Caco-2 (cell line): ENCODE measurements at regions not wholly inside any gene's neighbourhood (a gene's known extent, or its start where the extent isn't known, plus 50 kb on each side); places are given as distances from the start of the nearest gene placed in this dataset.
A peak's percentile ranks its signal among the peaks of the same experiment; 100 is the strongest.

Experiments used
- BruUV-seq: library from RNA; stranded (reverse); fragments of 400-500 nt; replicated peaks from 2 replicates; lab custom pipeline; 2021; lab: Mats Ljungman, UMichigan
- CTCF ChIA-PET: fragments of 300-600 bp; sonication (Branson Sonifier 250); formaldehyde crosslinking; loops from one replicate; lab custom pipeline; 2022; ENCODE audit warnings: antibody characterized with exemption; lab: Charles Lee
- POLR2A ChIA-PET: fragments of 300-600 bp; sonication (Branson Sonifier 250); formaldehyde crosslinking; loops from one replicate; lab custom pipeline; 2022; ENCODE audit warnings: antibody characterized with exemption; lab: Charles Lee
- DNase-seq, 2 experiments: peaks; one replicate each; pipeline versions ENCODE4 v3.0.0 to v3.0.0-alpha.2; 2020 to 2022
- H3K27me3 ChIP-seq: replicated peaks from 2 replicates; pipeline ENCODE4 v1.6.0; 2011; ENCODE audit warnings: low read length; ENCODE audit not compliant: control insufficient read depth, insufficient read depth
- H3K36me3 ChIP-seq: 2 replicates; pipeline ENCODE4 v1.5.1; 2011; ENCODE audit warnings: low read length; ENCODE audit not compliant: control insufficient read depth, insufficient read depth
- H3K4me1 ChIP-seq: fragments of 250-450 bp; sonication (Bioruptor Pico); 2 replicates; pipeline ENCODE4 v1.5.1; 2020; ENCODE audit warnings: mild to moderate bottlenecking
- H3K4me3 ChIP-seq: 2 replicates; pipeline ENCODE4 v1.5.1; 2011; ENCODE audit warnings: low read depth, mild to moderate bottlenecking, control low read depth, low read length
- H3K9me3 ChIP-seq: fragments of 250-450 bp; sonication (Bioruptor Pico); 2 replicates; pipeline ENCODE4 v1.5.1; 2020; ENCODE audit warnings: mild to moderate bottlenecking, moderate library complexity
- H3K27ac Mint-ChIP-seq: one replicate; pipeline ENCODE4 v1.8.0; 2022; ENCODE audit warnings: mixed read lengths; ENCODE audit not compliant: unreplicated experiment
- H3K27me3 Mint-ChIP-seq: one replicate; pipeline ENCODE4 v1.8.0; 2022; ENCODE audit warnings: mixed read lengths; ENCODE audit not compliant: insufficient read depth, unreplicated experiment
- H3K36me3 Mint-ChIP-seq: one replicate; pipeline ENCODE4 v1.8.0; 2022; ENCODE audit warnings: mild to moderate bottlenecking, mixed read lengths; ENCODE audit not compliant: insufficient read depth, unreplicated experiment
- H3K4me1 Mint-ChIP-seq: one replicate; pipeline ENCODE4 v1.8.0; 2022; ENCODE audit warnings: low read depth, mixed read lengths; ENCODE audit not compliant: unreplicated experiment
- H3K4me3 Mint-ChIP-seq: one replicate; pipeline ENCODE4 v1.8.0; 2022; ENCODE audit warnings: mild to moderate bottlenecking, moderate library complexity, mixed read lengths; ENCODE audit not compliant: unreplicated experiment
- H3K9me3 Mint-ChIP-seq: one replicate; pipeline ENCODE4 v1.8.0; 2022; ENCODE audit warnings: mixed read lengths; ENCODE audit not compliant: unreplicated experiment
- intact Hi-C: fragments of 100-400 bp; cut with micrococcal nuclease; formaldehyde crosslinking; loops from one replicate; pipeline ENCODE4 v1.10.0; 2022; ENCODE audit not compliant: unreplicated experiment
- TF ChIP-seq, protein P1 (sequence below), 2 experiments: fragments of 200-600 bp in 1 of 2; IDR thresholded peaks; 1 replicate in 1 of 2; 2 replicates in 1 of 2; pipeline versions ENCODE4 v1.5.1 to v1.8.0; 2011 to 2022; ENCODE audit warnings: antibody characterized with exemption in 1 of 2, control low read depth in 1 of 2, inconsistent platforms in 1 of 2, low read depth in 1 of 2, low read length in 1 of 2, mild to moderate bottlenecking in 1 of 2, moderate library complexity in 1 of 2; ENCODE audit not compliant: insufficient read depth in 1 of 2, severe bottlenecking in 1 of 2, unreplicated experiment in 1 of 2

DNA sequence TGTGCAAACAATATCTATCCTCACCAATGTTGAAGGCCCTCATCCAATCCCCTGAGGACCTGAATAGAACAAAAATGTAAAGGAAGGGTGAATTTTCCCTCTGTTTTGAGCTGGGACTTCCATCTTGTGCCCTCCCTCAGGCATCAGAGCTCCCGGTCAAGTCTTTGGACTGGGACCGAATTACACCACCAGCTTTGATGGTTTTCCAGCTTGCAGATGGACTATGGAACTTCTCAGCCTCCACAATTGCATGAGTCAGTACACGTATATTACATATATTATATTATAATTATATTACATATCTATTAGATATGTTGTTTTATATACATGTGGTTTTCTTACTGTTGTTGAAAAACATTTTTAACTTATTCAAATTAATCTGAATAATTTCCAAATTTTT lies 496.4 kb downstream of the CMPK2 start:
- Mint-ChIP-seq H3K9me3 (no peaks in the 10 kb centered on the region), H3K4me3 (no peak overlapping the region), H3K36me3 (no peaks in the 10 kb centered on the region), H3K4me1 (no peaks in the 10 kb centered on the region), H3K27ac (no peak overlapping the region), H3K27me3 (no peaks in the 10 kb centered on the region)
- Histone ChIP-seq H3K9me3 (0 out of 2 replicates have a peak, but pooled peaks cover 6% of the 10 kb centered on the region), H3K4me1 (no peaks in the 10 kb centered on the region), H3K27me3 (no peaks in the 10 kb centered on the region), H3K4me3 (no peak overlapping the region), H3K36me3 (no peaks in the 10 kb centered on the region)
- no TSS peak for BruUV-seq
- ChIA-PET POLR2A (no interaction called here), CTCF (no interaction called here)
- intact Hi-C loops, result no loop called here
- DNase-seq, result no peak
- TF ChIP-seq, protein P1, sequence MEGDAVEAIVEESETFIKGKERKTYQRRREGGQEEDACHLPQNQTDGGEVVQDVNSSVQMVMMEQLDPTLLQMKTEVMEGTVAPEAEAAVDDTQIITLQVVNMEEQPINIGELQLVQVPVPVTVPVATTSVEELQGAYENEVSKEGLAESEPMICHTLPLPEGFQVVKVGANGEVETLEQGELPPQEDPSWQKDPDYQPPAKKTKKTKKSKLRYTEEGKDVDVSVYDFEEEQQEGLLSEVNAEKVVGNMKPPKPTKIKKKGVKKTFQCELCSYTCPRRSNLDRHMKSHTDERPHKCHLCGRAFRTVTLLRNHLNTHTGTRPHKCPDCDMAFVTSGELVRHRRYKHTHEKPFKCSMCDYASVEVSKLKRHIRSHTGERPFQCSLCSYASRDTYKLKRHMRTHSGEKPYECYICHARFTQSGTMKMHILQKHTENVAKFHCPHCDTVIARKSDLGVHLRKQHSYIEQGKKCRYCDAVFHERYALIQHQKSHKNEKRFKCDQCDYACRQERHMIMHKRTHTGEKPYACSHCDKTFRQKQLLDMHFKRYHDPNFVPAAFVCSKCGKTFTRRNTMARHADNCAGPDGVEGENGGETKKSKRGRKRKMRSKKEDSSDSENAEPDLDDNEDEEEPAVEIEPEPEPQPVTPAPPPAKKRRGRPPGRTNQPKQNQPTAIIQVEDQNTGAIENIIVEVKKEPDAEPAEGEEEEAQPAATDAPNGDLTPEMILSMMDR (IDR thresholded peaks at IDR 0.05; ENCODE audit: insufficient read depth in 1 of 2, low read depth in 1 of 2, low read length in 1 of 2, severe bottlenecking in 1 of 2, unreplicated experiment in 1 of 2), result no peak

DNA sequence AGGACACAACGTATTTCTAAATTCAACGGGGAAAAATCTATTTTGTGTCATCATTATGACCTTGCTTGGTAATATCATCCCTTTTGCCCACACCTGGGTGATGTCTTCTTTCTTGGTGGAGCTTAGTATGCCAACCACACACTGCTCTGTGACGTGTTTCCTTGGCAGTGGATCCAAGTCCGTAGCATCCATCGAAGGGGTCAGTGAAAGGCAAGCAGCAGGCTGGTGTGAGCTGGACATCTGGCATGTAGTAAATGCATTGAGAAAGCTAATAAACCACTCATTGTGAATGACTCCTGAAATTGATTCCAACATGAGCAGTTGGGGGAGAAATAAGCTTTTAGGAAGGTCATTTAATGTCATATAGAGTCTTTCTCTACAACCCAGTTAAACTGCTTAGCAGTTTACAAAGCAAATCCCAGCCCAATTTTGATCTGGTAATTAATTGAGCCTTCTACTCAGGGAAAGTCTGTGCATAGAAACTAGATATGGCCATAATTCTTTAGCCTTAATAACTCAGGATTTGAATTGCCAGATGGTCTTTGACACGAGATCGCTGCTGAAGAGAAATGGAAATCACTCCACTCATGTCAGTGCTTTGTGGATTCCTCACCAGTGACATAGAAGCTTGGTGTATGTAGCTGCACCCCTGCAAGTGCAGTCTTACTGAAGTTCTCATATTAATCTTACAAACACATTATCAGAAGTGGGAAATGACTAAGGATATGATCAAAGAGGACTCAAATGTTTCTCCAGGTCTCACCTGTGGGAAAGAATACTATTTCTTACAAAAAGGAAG lies 494.8 kb downstream of the CMPK2 start:
- Mint-ChIP-seq H3K27ac (no peak overlapping the region), H3K9me3 (no peaks in the 10 kb centered on the region), H3K36me3 (no peaks in the 10 kb centered on the region), H3K27me3 (no peaks in the 10 kb centered on the region), H3K4me3 (no peak overlapping the region), H3K4me1 (no peaks in the 10 kb centered on the region)
- CTCF ChIA-PET, result no interaction called here
- no TSS peak for BruUV-seq
- intact Hi-C loops, result no loop called here
- no peak overlapping the region for H3K4me3 ChIP-seq
- DNase-seq, result no peak
- TF ChIP-seq, protein P1 (IDR thresholded peaks at IDR 0.05; ENCODE audit: insufficient read depth in 1 of 2, low read depth in 1 of 2, low read length in 1 of 2, severe bottlenecking in 1 of 2, unreplicated experiment in 1 of 2), result no peak
- no peaks in the 10 kb centered on the region for H3K36me3 ChIP-seq
- POLR2A ChIA-PET, result no interaction called here
- no peaks in the 10 kb centered on the region for H3K4me1 ChIP-seq
- H3K27me3 ChIP-seq, result no peaks in the 10 kb centered on the region
- H3K9me3 ChIP-seq, result 0 out of 2 replicates have a peak, but pooled peaks cover 2% of the 10 kb centered on the region

DNA sequence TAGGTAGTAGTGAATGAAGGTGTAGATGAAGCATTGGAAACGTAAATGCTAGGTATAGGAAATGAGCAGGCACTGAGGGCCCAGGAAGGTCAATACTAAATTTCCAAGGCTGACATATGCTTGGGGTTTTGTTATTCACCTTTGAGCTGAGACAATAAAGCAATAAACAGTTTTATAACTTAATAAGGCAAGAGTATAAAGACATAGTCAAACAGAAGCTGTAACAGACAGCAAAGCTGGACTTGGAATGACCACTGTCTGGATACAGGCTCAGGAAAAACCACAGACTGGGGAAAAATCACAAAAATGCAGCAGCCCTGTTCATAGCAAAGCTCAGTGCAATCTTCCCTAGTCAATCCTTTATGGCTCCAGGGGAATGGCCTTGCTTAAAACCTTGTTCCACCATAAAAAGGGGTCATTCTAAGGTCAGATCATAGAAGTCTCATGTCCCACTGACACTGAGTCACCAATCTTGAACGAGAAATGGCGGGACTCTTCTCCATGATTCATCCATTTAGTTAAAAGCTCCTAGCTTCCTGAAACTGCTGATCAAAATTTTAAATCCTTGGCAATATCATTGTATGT lies 493.3 kb downstream of the CMPK2 start:
- Histone ChIP-seq H3K27me3 (no peaks in the 10 kb centered on the region), H3K9me3 (no peaks in the 10 kb centered on the region), H3K4me3 (no peak overlapping the region), H3K36me3 (no peaks in the 10 kb centered on the region), H3K4me1 (no peaks in the 10 kb centered on the region)
- Mint-ChIP-seq H3K9me3 (no peaks in the 10 kb centered on the region), H3K4me1 (no peaks in the 10 kb centered on the region), H3K27ac (no peak overlapping the region), H3K36me3 (no peaks in the 10 kb centered on the region), H3K4me3 (no peak overlapping the region), H3K27me3 (no peaks in the 10 kb centered on the region)
- CTCF ChIA-PET, result no interaction called here
- intact Hi-C loops, result no loop called here
- POLR2A ChIA-PET, result no interaction called here
- TF ChIP-seq, protein P1 (IDR thresholded peaks at IDR 0.05; ENCODE audit: insufficient read depth in 1 of 2, low read depth in 1 of 2, low read length in 1 of 2, severe bottlenecking in 1 of 2, unreplicated experiment in 1 of 2), result no peak
- DNase-seq, result peak in 1 of 2 experiments; percentile 3
- BruUV-seq, result no TSS peak
